Naive thymus-derived CD4-positive, alpha-beta T cell (primary cell): ENCODE measurements at regions not wholly inside any gene's neighbourhood (a gene's known extent, or its start where the extent isn't known, plus 50 kb on each side); places are given as distances from the start of the nearest gene placed in this dataset.
A peak's percentile ranks its signal among the peaks of the same experiment; 100 is the strongest.

ENCODE experiments used
- ATAC-seq: fragments of 150-1000 bp; cut with Tn5 transposase; 2 replicates; pipeline ENCODE4 v1.10.0; 2021; ENCODE audit warnings: mild to moderate bottlenecking, moderate library complexity
- CTCF ChIA-PET: fragments of 350-600 bp; sonication (Branson Sonifier 250); formaldehyde crosslinking; loops from one replicate; lab custom pipeline; 2021; ENCODE audit warnings: antibody characterized with exemption; lab: Charles Lee
- POLR2A ChIA-PET: fragments of 350-600 bp; sonication (Branson Sonifier 250); formaldehyde crosslinking; loops from one replicate; lab custom pipeline; 2021; ENCODE audit warnings: antibody characterized with exemption, inconsistent platforms; lab: Charles Lee
- DNase-seq, 9 donors: peaks; one replicate each; pipeline versions ENCODE4 v3.0.0 to v3.0.0-alpha.2; 2020 to 2022; ENCODE audit warnings: mixed read lengths in 1 of 9
- H3K27ac ChIP-seq: one replicate; pipeline ENCODE4 v1.7.0; 2013; ENCODE audit warnings: mild to moderate bottlenecking, low read depth, low read length, moderate library complexity
- H3K27me3 ChIP-seq, 2 donors: one replicate each; pipeline ENCODE4 v1.7.0; 2013; ENCODE audit warnings: low read length in 2 of 2, mild to moderate bottlenecking in 2 of 2, moderate library complexity in 2 of 2; ENCODE audit not compliant: control insufficient read depth in 2 of 2, insufficient read depth in 2 of 2
- H3K36me3 ChIP-seq, 3 experiments: 1 replicate in 2 of 3; 2 replicates in 1 of 3; pipeline ENCODE4 v1.7.0; 2013; ENCODE audit warnings: low read length in 3 of 3, mild to moderate bottlenecking in 3 of 3, moderate library complexity in 1 of 3; ENCODE audit not compliant: insufficient read depth in 3 of 3, control insufficient read depth in 2 of 3
- H3K4me1 ChIP-seq, 2 donors: one replicate each; pipeline ENCODE4 v1.7.0; 2013; ENCODE audit warnings: low read length in 2 of 2, mild to moderate bottlenecking in 2 of 2, moderate library complexity in 1 of 2; ENCODE audit not compliant: control insufficient read depth in 2 of 2, insufficient read depth in 2 of 2
- H3K4me3 ChIP-seq: 2 replicates; pipeline ENCODE4 v1.7.0; 2013; ENCODE audit warnings: mild to moderate bottlenecking, low read length
- H3K9me3 ChIP-seq, 3 experiments: 1 replicate in 2 of 3; 2 replicates in 1 of 3; pipeline ENCODE4 v1.7.0; 2013; ENCODE audit warnings: low read length in 3 of 3; ENCODE audit not compliant: control insufficient read depth in 2 of 3
- H3K27ac Mint-ChIP-seq, 9 donors: one replicate each; pipeline ENCODE4 v1.8.0; 2020 to 2022; ENCODE audit warnings: mixed read lengths in 9 of 9, mild to moderate bottlenecking in 8 of 9, moderate library complexity in 5 of 9, inconsistent platforms in 2 of 9
- H3K27me3 Mint-ChIP-seq, 5 donors: one replicate each; pipeline ENCODE4 v1.8.0; 2021 to 2022; ENCODE audit warnings: mixed read lengths in 5 of 5, mild to moderate bottlenecking in 1 of 5
- H3K36me3 Mint-ChIP-seq, 5 donors: one replicate each; pipeline ENCODE4 v1.8.0; 2020 to 2022; ENCODE audit warnings: mixed read lengths in 5 of 5, mild to moderate bottlenecking in 3 of 5, inconsistent platforms in 1 of 5
- H3K4me1 Mint-ChIP-seq, 7 donors: one replicate each; pipeline ENCODE4 v1.8.0; 2020 to 2022; ENCODE audit warnings: mixed read lengths in 7 of 7, mild to moderate bottlenecking in 3 of 7, inconsistent platforms in 1 of 7
- H3K4me3 Mint-ChIP-seq, 10 donors: one replicate each; pipeline ENCODE4 v1.8.0; 2020 to 2022; ENCODE audit warnings: mild to moderate bottlenecking in 10 of 10, mixed read lengths in 10 of 10, moderate library complexity in 6 of 10, inconsistent platforms in 2 of 10
- H3K9me3 Mint-ChIP-seq, 11 donors: one replicate each; pipeline ENCODE4 v1.8.0; 2020 to 2022; ENCODE audit warnings: mixed read lengths in 11 of 11, mild to moderate bottlenecking in 4 of 11, inconsistent platforms in 1 of 11, moderate library complexity in 1 of 11
- intact Hi-C, 2 donors: fragments of 100-400 bp; cut with micrococcal nuclease; formaldehyde crosslinking; loops; one replicate each; pipeline ENCODE4 v1.15.1; 2023

GRCh38 chr1:34685225-34685624, 69.6 kb upstream of the GJB5 start:
- H3K4me1 Mint-ChIP-seq, result peaks cover 7 to 12% (median 10%) of the 10 kb centered on the region in 7 donors
- H3K27me3 Mint-ChIP-seq, result peaks cover 9 to 19% (median 15%) of the 10 kb centered on the region in 5 donors
- Histone ChIP-seq H3K36me3 (no peaks in the 10 kb centered on the region), H3K9me3 (no peaks in the 10 kb centered on the region), H3K4me3 (no peak overlapping the region), H3K27ac (no peak overlapping the region), H3K27me3 (no peaks in the 10 kb centered on the region), H3K4me1 (no peaks in the 10 kb centered on the region)
- ChIA-PET POLR2A (no interaction called here), CTCF (no interaction called here)
- DNase-seq (no peak), ATAC-seq (no peak)
- peaks cover 0 to 6% (median 0%) of the 10 kb centered on the region in 11 donors for H3K9me3 Mint-ChIP-seq
- no peak overlapping the region for H3K4me3 Mint-ChIP-seq
- H3K27ac Mint-ChIP-seq, result peak overlapping the region in 1 of 9 donors; percentile 47
- intact Hi-C loops, result no loop called here
- H3K36me3 Mint-ChIP-seq, result peaks cover 0 to 3% (median 0%) of the 10 kb centered on the region in 5 donors

- no peak overlapping the region for H3K4me3 Mint-ChIP-seq
- H3K4me3 ChIP-seq, result no peak overlapping the region
Measured at GRCh38 chr1:34686531-34686930, 68.3 kb upstream of the GJB5 start.

GRCh38 chr1:34688006-34688741, 66.7 kb upstream of the GJB5 start:
- ChIA-PET POLR2A (no interaction called here), CTCF (no interaction called here)
- Mint-ChIP-seq H3K9me3 (peaks cover 0 to 6% (median 0%) of the 10 kb centered on the region in 11 donors), H3K27me3 (peaks cover 8 to 28% (median 25%) of the 10 kb centered on the region in 5 donors), H3K4me3 (no peak overlapping the region), H3K36me3 (peaks cover 0 to 3% (median 0%) of the 10 kb centered on the region in 5 donors), H3K27ac (no peak overlapping the region), H3K4me1 (peaks cover 7 to 12% (median 10%) of the 10 kb centered on the region in 7 donors)
- Histone ChIP-seq H3K4me3 (no peak overlapping the region), H3K4me1 (no peaks in the 10 kb centered on the region), H3K27ac (no peak overlapping the region), H3K36me3 (no peaks in the 10 kb centered on the region), H3K27me3 (no peaks in the 10 kb centered on the region), H3K9me3 (no peaks in the 10 kb centered on the region)
- ATAC-seq, result no peak
- no peak for DNase-seq
- intact Hi-C loops, result no loop called here

More at GRCh38 chr1:34686531-34686930, 68.3 kb upstream of the GJB5 start:
- H3K27ac ChIP-seq, result no peak overlapping the region
- peaks cover 9 to 25% (median 24%) of the 10 kb centered on the region in 5 donors for H3K27me3 Mint-ChIP-seq
- peaks cover 0 to 3% (median 0%) of the 10 kb centered on the region in 5 donors for H3K36me3 Mint-ChIP-seq
- no peak overlapping the region for H3K27ac Mint-ChIP-seq
- peaks cover 7 to 12% (median 10%) of the 10 kb centered on the region in 7 donors for H3K4me1 Mint-ChIP-seq
- no peaks in the 10 kb centered on the region for H3K27me3 ChIP-seq
- H3K4me1 ChIP-seq, result no peaks in the 10 kb centered on the region
- DNase-seq (no peak), ATAC-seq (no peak)
- H3K9me3 Mint-ChIP-seq, result peaks cover 0 to 6% (median 0%) of the 10 kb centered on the region in 11 donors
- POLR2A ChIA-PET, result no interaction called here
- H3K9me3 ChIP-seq, result no peaks in the 10 kb centered on the region
- intact Hi-C loops, result no loop called here
- CTCF ChIA-PET, result interaction anchor here (0.5 kb wide), 1 partner anchor 33 kb away, joined by 4 read pairs; no protein-coding TSS in a partner anchor
- no peaks in the 10 kb centered on the region for H3K36me3 ChIP-seq

- H3K4me3 Mint-ChIP-seq, result no peak overlapping the region
- H3K4me1 ChIP-seq, result no peaks in the 10 kb centered on the region
- no peaks in the 10 kb centered on the region for H3K4me1 Mint-ChIP-seq
- peaks cover 8 to 31% (median 25%) of the 10 kb centered on the region in 5 donors for H3K27me3 Mint-ChIP-seq
- no peak overlapping the region for H3K4me3 ChIP-seq
- peaks cover 0 to 3% (median 0%) of the 10 kb centered on the region in 5 donors for H3K36me3 Mint-ChIP-seq
- CTCF ChIA-PET, result no interaction called here
- no peak overlapping the region for H3K27ac Mint-ChIP-seq
- H3K27me3 ChIP-seq, result no peaks in the 10 kb centered on the region
- no peak overlapping the region for H3K27ac ChIP-seq
- peaks cover 0 to 7% (median 0%) of the 10 kb centered on the region in 11 donors for H3K9me3 Mint-ChIP-seq
- DNase-seq (no peak), ATAC-seq (no peak)
- intact Hi-C loops, result no loop called here
- no peaks in the 10 kb centered on the region for H3K9me3 ChIP-seq
- POLR2A ChIA-PET, result no interaction called here
- no peaks in the 10 kb centered on the region for H3K36me3 ChIP-seq
Measured at GRCh38 chr1:34690269-34690668, 64.6 kb upstream of the GJB5 start.

DNA sequence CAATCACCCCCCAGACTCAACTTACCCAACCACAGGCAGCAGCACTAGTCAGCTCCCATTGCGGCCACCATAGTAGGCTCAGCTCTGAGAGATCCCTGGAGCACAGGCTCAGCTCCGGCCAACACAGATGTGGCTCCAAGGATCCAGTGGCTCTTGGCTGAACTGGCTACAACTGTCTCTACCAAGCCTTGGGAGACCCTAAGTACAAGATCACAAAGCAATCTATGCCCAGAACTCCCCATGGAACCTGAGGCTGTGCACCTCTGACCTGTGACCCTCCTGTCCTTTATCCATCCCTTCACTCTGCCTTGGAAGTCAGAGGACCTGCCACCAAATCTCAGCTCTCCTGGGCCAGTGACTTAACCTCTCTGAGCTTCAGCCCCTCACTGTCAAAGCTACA, 61.8 kb upstream of the GJB5 start:
- Mint-ChIP-seq H3K9me3 (peaks cover 0 to 4% (median 0%) of the 10 kb centered on the region in 11 donors), H3K36me3 (no peaks in the 10 kb centered on the region), H3K27me3 (peaks cover 3 to 35% (median 23%) of the 10 kb centered on the region in 5 donors), H3K27ac (no peak overlapping the region), H3K4me3 (no peak overlapping the region), H3K4me1 (no peaks in the 10 kb centered on the region)
- no peak overlapping the region for H3K4me3 ChIP-seq
- no peaks in the 10 kb centered on the region for H3K27me3 ChIP-seq
- ATAC-seq (no peak), DNase-seq (no peak)
- H3K4me1 ChIP-seq, result no peaks in the 10 kb centered on the region
- no peaks in the 10 kb centered on the region for H3K36me3 ChIP-seq
- ChIA-PET CTCF (no interaction called here), POLR2A (no interaction called here)
- intact Hi-C loops, result no loop called here
- no peaks in the 10 kb centered on the region for H3K9me3 ChIP-seq
- no peak overlapping the region for H3K27ac ChIP-seq

DNA sequence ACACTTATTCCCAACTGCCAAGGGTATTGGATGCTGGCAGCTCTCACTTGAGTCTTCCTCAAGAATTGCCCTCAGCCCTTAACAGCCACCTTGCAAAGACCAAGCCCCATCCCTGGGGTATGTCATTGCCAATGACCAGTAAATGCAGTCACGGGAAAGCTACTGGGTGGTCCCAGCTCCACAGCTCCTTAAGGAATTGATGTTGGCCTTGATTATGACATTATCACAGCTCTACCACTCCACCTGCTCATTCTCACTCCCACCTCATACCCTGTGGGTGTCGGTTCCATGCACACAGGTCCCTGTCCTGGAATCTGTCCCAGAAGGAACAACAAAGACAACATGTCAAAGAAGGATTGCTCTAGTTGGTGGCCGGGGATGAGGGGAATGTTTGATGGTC, 60.5 kb upstream of the GJB5 start:
- no peak overlapping the region for H3K4me3 Mint-ChIP-seq
- H3K27ac Mint-ChIP-seq, result no peak overlapping the region
- Histone ChIP-seq H3K4me3 (no peak overlapping the region), H3K27me3 (no peaks in the 10 kb centered on the region), H3K9me3 (no peaks in the 10 kb centered on the region), H3K4me1 (no peaks in the 10 kb centered on the region), H3K36me3 (no peaks in the 10 kb centered on the region), H3K27ac (no peak overlapping the region)
- H3K9me3 Mint-ChIP-seq, result peaks cover 0 to 4% (median 0%) of the 10 kb centered on the region in 11 donors
- DNase-seq (no peak), ATAC-seq (no peak)
- CTCF ChIA-PET, result no interaction called here
- no peaks in the 10 kb centered on the region for H3K36me3 Mint-ChIP-seq
- POLR2A ChIA-PET, result no interaction called here
- peaks cover 11 to 40% (median 20%) of the 10 kb centered on the region in 5 donors for H3K27me3 Mint-ChIP-seq
- intact Hi-C loops, result no loop called here
- no peaks in the 10 kb centered on the region for H3K4me1 Mint-ChIP-seq

DNA sequence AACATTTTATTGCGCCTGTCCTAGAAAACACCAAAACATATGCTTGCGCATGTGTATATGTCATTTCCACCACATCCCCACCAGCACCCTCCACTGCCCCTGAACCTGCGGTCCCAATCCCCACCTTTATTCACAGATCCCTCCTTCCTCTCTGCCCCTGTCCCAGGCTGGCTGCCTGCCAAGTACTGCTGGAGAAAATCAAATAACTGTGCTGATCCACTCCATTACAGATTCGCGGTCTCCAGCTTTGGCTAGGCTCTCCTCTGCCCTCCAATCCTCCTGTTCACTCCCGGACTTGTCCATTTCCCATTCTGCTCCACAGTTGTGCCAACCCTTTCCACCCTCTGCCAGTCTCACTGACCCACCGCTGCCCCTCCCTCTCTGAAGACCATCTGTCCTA, 59.3 kb upstream of the GJB5 start:
- Histone ChIP-seq H3K4me3 (no peak overlapping the region), H3K9me3 (no peaks in the 10 kb centered on the region), H3K4me1 (no peaks in the 10 kb centered on the region), H3K36me3 (no peaks in the 10 kb centered on the region), H3K27me3 (no peaks in the 10 kb centered on the region), H3K27ac (no peak overlapping the region)
- no peak overlapping the region for H3K27ac Mint-ChIP-seq
- intact Hi-C loops, result no loop called here
- peaks cover 0 to 4% (median 0%) of the 10 kb centered on the region in 11 donors for H3K9me3 Mint-ChIP-seq
- DNase-seq (no peak), ATAC-seq (no peak)
- H3K4me1 Mint-ChIP-seq, result no peaks in the 10 kb centered on the region
- no peak overlapping the region for H3K4me3 Mint-ChIP-seq
- ChIA-PET CTCF (no interaction called here), POLR2A (no interaction called here)
- peaks cover 3 to 32% (median 8%) of the 10 kb centered on the region in 5 donors for H3K27me3 Mint-ChIP-seq
- H3K36me3 Mint-ChIP-seq, result no peaks in the 10 kb centered on the region
